ENCODE measurements at regions not wholly inside any gene's neighbourhood (a gene's known extent, or its start where the extent isn't known, plus 50 kb on each side); places are given as distances from the start of the nearest gene placed in this dataset.

DNA sequence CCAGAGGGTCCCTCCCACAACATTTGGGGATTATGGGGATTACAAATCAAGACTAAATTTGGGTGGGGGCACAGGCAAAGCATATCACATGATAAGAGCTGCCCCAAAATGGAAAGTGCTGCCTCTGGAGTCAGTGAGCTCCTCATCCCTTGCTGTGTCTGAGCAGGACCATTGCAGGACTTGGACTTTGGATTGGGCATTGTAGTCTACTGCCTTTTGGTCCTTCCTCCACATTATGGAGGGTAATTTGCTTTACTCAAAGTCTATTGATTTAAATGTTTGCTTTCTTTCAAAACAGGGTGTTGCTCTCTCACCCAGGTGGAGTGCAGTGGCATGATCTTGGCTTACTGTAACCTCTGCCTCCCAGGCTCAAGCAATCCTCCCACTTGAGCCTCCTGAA lies 106.8 kb upstream of the LDAH start:
- TF ChIP-seq CTCF (IDR thresholded peaks at IDR 0.05; ENCODE audit: unreplicated experiment): no peak
- no peak overlapping the region for H3K4me3 Mint-ChIP-seq
- peaks cover 26% of the 10 kb centered on the region for H3K9me3 Mint-ChIP-seq
- H3K27me3 Mint-ChIP-seq (ENCODE audit: low read depth): peaks cover 4% of the 10 kb centered on the region
- peaks cover 5% of the 10 kb centered on the region for H3K36me3 Mint-ChIP-seq
- no peak for DNase-seq (ENCODE audit: low spot score in 2 of 2, unreplicated experiment in 2 of 2)
- peaks cover 41% of the 10 kb centered on the region for H3K4me1 Mint-ChIP-seq
- no peak overlapping the region for H3K27ac Mint-ChIP-seq

GRCh38 chr2:20928617-20929016 lies 105.7 kb upstream of the LDAH start:
- no peak for DNase-seq (ENCODE audit: low spot score in 2 of 2, unreplicated experiment in 2 of 2)
- Mint-ChIP-seq H3K4me1 (peaks cover 32% of the 10 kb centered on the region), H3K9me3 (peaks cover 26% of the 10 kb centered on the region), H3K27me3 (ENCODE audit: low read depth) (peaks cover 13% of the 10 kb centered on the region), H3K36me3 (peaks cover 5% of the 10 kb centered on the region), H3K27ac (no peak overlapping the region), H3K4me3 (no peak overlapping the region)
- no peak for TF ChIP-seq CTCF (IDR thresholded peaks at IDR 0.05; ENCODE audit: unreplicated experiment)

- no peak overlapping the region for H3K27ac Mint-ChIP-seq
- DNase-seq (ENCODE audit: low spot score in 2 of 2, unreplicated experiment in 2 of 2): no peak
- H3K4me1 Mint-ChIP-seq: peaks cover under 1% of the 10 kb centered on the region
- peaks cover 26% of the 10 kb centered on the region for H3K9me3 Mint-ChIP-seq
- TF ChIP-seq CTCF (IDR thresholded peaks at IDR 0.05; ENCODE audit: unreplicated experiment): no peak
- H3K27me3 Mint-ChIP-seq (ENCODE audit: low read depth): peaks cover 35% of the 10 kb centered on the region
- H3K4me3 Mint-ChIP-seq: no peak overlapping the region
- peaks cover 5% of the 10 kb centered on the region for H3K36me3 Mint-ChIP-seq
Observed at GRCh38 chr2:20925265-20925889, 102.5 kb upstream of the LDAH start.

DNA sequence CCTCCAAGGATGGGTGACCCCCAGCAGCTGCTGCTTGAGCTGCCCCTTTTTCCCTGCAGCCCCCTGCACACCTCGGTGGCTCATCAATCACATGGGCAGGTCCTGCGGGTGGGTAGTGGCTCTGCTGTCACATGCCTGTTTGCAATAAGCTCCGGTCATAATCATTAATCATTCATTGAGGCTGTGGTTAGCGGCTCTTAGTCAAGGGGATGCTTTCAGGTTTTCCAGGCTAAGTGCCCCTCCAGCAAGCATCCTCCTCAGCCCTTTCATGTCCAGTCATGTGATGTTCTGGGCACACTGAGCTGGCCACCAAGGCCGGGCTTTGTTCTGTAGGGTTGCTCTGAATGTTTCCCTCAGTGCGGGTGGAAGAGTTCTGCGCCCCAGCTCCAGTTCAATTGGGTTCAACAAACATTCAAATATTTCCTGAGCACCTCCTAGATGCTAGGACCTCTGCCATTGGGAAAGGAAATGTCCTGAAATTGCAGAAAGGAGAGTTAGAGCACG lies 96.4 kb upstream of the LDAH start:
- DNase-seq (ENCODE audit: low spot score in 2 of 2, unreplicated experiment in 2 of 2): no peak
- H3K4me1 Mint-ChIP-seq: peaks cover 17% of the 10 kb centered on the region
- no peaks in the 10 kb centered on the region for H3K9me3 Mint-ChIP-seq
- no peak for TF ChIP-seq CTCF (IDR thresholded peaks at IDR 0.05; ENCODE audit: unreplicated experiment)
- no peak overlapping the region for H3K27ac Mint-ChIP-seq
- H3K36me3 Mint-ChIP-seq: no peaks in the 10 kb centered on the region
- H3K4me3 Mint-ChIP-seq: no peak overlapping the region
- H3K27me3 Mint-ChIP-seq (ENCODE audit: low read depth): peaks cover 68% of the 10 kb centered on the region

DNA sequence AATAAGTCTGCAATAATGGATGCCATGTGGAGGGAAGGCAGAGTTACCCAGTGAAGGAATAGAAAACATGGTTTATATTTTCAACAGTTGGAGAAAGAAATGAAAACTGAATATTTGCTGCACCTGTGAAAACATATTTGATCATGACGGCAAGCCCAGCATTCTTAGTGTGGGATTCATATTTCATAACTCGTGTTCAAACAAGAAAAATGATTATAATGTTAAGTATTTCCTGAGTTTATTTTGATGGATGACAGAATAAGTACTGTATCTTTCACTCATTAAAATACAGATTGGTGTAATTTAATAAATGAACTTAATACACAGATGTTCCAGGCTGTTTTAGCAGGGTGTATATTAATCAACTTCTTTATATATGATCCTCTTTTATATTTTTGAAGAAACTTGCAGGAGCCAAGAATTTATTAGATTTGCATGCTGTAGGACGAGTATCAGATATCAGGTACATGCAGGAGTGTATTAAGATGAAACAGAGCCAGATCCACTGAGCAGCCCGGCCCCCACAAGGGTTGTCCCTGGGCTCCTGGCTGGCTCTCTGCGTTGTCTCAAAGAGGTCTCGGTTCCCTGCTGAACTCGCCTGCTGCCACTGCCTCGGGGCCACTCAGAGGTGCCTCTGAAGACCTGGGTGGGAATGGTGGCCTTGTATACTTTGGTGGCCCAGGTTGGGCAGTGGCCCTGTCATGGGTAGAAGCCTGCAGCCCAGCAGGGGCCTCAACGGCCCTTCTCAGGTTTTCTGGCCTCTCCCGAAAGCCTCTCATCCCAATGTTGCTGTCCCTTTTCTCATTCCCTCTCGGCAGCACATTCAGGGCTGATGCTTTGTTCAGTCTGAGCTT lies 95.0 kb upstream of the LDAH start:
- no peak for DNase-seq (ENCODE audit: low spot score in 2 of 2, unreplicated experiment in 2 of 2)
- Mint-ChIP-seq H3K27me3 (ENCODE audit: low read depth) (peaks cover 67% of the 10 kb centered on the region), H3K27ac (peak overlapping the region; percentile 60), H3K4me1 (peaks cover 17% of the 10 kb centered on the region), H3K4me3 (no peak overlapping the region), H3K36me3 (no peaks in the 10 kb centered on the region), H3K9me3 (no peaks in the 10 kb centered on the region)
- no peak for TF ChIP-seq CTCF (IDR thresholded peaks at IDR 0.05; ENCODE audit: unreplicated experiment)

Data from mesothelial cell of epicardium (in vitro differentiated cells).